ENCODE measurements at regions not wholly inside any gene's neighbourhood (a gene's known extent, or its start where the extent isn't known, plus 50 kb on each side); places are given as distances from the start of the nearest gene placed in this dataset.

- no peak overlapping the region for H3K4me3 ChIP-seq (ENCODE audit: control insufficient read depth, low read depth, low read length)
- no peak for DNase-seq (ENCODE audit: low read depth)
- TF ChIP-seq, protein P1, sequence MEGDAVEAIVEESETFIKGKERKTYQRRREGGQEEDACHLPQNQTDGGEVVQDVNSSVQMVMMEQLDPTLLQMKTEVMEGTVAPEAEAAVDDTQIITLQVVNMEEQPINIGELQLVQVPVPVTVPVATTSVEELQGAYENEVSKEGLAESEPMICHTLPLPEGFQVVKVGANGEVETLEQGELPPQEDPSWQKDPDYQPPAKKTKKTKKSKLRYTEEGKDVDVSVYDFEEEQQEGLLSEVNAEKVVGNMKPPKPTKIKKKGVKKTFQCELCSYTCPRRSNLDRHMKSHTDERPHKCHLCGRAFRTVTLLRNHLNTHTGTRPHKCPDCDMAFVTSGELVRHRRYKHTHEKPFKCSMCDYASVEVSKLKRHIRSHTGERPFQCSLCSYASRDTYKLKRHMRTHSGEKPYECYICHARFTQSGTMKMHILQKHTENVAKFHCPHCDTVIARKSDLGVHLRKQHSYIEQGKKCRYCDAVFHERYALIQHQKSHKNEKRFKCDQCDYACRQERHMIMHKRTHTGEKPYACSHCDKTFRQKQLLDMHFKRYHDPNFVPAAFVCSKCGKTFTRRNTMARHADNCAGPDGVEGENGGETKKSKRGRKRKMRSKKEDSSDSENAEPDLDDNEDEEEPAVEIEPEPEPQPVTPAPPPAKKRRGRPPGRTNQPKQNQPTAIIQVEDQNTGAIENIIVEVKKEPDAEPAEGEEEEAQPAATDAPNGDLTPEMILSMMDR (IDR thresholded peaks at IDR 0.05; ENCODE audit: control insufficient read depth, insufficient read depth, low read depth, low read length, missing control alignments) = no peak
Observed at GRCh38 chr2:217463402-217464075, 539.3 kb downstream of the TNS1 start.

GRCh38 chr2:217462121-217462520 is 540.7 kb downstream of the TNS1 start:
- TF ChIP-seq, protein P1 (IDR thresholded peaks at IDR 0.05; ENCODE audit: control insufficient read depth, insufficient read depth, low read depth, low read length, missing control alignments) = no peak
- no peak for DNase-seq (ENCODE audit: low read depth)
- H3K4me3 ChIP-seq (ENCODE audit: control insufficient read depth, low read depth, low read length) = no peak overlapping the region

GRCh38 chr2:217461674-217462073 is 541.1 kb downstream of the TNS1 start:
- no peak for DNase-seq (ENCODE audit: low read depth)
- H3K4me3 ChIP-seq (ENCODE audit: control insufficient read depth, low read depth, low read length) = no peak overlapping the region
- TF ChIP-seq, protein P1 (IDR thresholded peaks at IDR 0.05; ENCODE audit: control insufficient read depth, insufficient read depth, low read depth, low read length, missing control alignments) = no peak

GRCh38 chr2:217459680-217460405 is 543.0 kb downstream of the TNS1 start:
- no peak for DNase-seq (ENCODE audit: low read depth)
- TF ChIP-seq, protein P1 (IDR thresholded peaks at IDR 0.05; ENCODE audit: control insufficient read depth, insufficient read depth, low read depth, low read length, missing control alignments) = no peak

DNA sequence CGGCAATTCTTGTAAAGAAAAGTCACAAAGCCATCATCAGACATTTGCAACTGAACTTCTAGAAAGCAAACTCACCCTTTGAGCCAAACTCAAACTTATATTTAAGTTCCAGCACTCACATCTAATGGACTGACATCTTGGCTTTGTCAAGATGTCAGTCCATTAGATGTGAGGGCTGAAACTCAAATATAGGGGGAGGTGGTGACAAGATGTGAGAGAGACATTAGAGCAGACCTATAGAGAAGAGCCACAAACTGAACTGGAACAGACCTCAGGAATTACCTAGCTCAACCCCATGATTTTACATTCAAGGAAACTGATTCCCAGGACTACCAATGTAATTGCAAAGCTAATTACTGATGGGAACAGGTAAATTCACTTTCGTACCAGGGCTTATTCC is 543.8 kb downstream of the TNS1 start:
- TF ChIP-seq, protein P1 (IDR thresholded peaks at IDR 0.05; ENCODE audit: control insufficient read depth, insufficient read depth, low read depth, low read length, missing control alignments) = no peak
- DNase-seq (ENCODE audit: low read depth) = no peak
- no peak overlapping the region for H3K4me3 ChIP-seq (ENCODE audit: control insufficient read depth, low read depth, low read length)

More at GRCh38 chr2:217459680-217460405, 543.0 kb downstream of the TNS1 start:
- H3K4me3 ChIP-seq (ENCODE audit: control insufficient read depth, low read depth, low read length) = no peak overlapping the region

GRCh38 chr2:217456016-217456415 is 546.8 kb downstream of the TNS1 start:
- no peak overlapping the region for H3K4me3 ChIP-seq (ENCODE audit: control insufficient read depth, low read depth, low read length)
- TF ChIP-seq, protein P1 (IDR thresholded peaks at IDR 0.05; ENCODE audit: control insufficient read depth, insufficient read depth, low read depth, low read length, missing control alignments) = no peak
- DNase-seq (ENCODE audit: low read depth) = no peak
